SH-SY5Y (cell line): ENCODE measurements at regions not wholly inside any gene's neighbourhood (a gene's known extent, or its start where the extent isn't known, plus 50 kb on each side); places are given as distances from the start of the nearest gene placed in this dataset.

Source experiments
- GATA2 ChIP-seq: IDR thresholded peaks from 2 replicates; pipeline ENCODE4 v1.6.1; 2011; ENCODE audit warnings: mild to moderate bottlenecking, low read depth, low read length
- GATA3 ChIP-seq: IDR thresholded peaks from 2 replicates; pipeline ENCODE4 v1.6.1; 2011; ENCODE audit warnings: low read depth, mild to moderate bottlenecking, low read length, moderate library complexity

DNA sequence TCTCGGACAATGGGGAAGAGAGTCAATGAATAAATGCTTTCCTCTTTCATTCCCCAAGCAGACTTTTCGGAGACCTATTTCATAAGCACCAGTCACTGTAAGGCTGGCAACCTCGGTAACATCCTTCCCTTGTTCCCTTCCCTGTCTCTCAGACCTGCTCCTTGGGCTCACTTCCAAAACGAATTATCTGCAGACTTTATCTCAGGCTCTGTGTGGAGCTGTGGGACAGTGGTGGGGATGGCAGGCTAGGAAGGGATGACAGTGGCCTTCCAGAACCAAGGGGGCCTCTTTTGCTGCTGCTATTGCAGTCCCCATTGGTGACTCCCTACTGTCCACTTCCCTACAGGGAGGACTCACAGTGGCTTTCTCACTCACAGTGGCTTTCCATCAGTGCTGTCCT is 185.6 kb upstream of the MEX3C start:
- TF ChIP-seq GATA2 (no peak), GATA3 (no peak)
